Activated CD4-positive, alpha-beta T cell treated with anti-CD3 and anti-CD28 coated beads for 1 hour (primary cell): ENCODE measurements at regions not wholly inside any gene's neighbourhood (a gene's known extent, or its start where the extent isn't known, plus 50 kb on each side); places are given as distances from the start of the nearest gene placed in this dataset.

Experiments
- DNase-seq: peaks from one replicate; pipeline ENCODE4 v3.0.0-alpha.2; 2020

GRCh38 chr15:69629631-69630161 lies 177.1 kb downstream of the RPLP1 start:
- no peak for DNase-seq

DNA sequence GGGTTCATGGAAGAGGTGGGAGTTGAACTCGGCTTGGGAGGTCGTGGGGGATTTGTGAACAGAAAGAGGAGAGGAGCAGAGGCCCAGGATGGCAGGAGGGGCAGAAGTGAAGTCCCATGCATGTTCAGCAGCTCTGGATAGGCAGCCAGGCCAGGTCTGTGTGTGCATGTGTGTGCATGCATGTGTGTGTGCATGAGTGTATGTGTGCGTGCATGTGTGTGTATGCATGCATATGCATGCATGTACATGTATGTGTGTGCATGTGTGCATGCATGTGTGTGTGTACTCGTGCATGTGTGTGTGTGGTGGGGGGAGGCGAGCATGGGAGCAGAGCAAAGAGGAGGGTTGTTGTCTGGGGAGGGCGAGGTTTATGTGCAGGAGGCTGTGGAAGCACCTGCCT lies 178.4 kb downstream of the RPLP1 start:
- DNase-seq = no peak

- no peak for DNase-seq
Measured at GRCh38 chr15:69631978-69632377, 179.4 kb downstream of the RPLP1 start.

GRCh38 chr15:69634860-69635259 lies 182.2 kb downstream of the RPLP1 start:
- no peak for DNase-seq

- no peak for DNase-seq
Measured at GRCh38 chr15:69636169-69636915, 183.7 kb downstream of the RPLP1 start.

DNA sequence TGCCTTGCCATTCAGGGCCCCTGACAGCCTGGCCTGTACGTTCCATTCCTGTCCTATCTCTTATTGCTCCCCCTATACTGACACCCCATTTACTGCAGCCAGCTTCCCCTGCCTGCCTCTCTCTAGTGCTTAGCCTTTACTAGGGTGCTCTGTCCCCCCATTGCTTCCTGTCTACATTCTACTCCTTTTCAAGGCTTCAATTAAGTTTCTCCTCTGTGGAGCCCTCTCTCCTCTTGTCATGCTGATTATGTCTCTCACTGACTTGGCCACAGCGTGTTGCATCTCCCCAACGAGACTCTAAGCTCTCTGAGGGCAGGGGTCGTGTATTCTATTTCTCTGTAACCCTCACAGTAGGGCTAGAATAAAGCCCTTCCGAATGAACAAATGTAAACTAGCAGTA lies 185.2 kb downstream of the RPLP1 start:
- no peak for DNase-seq

GRCh38 chr15:69643476-69643875 lies 190.9 kb downstream of the RPLP1 start:
- no peak for DNase-seq

GRCh38 chr15:69643971-69644370 lies 191.4 kb downstream of the RPLP1 start:
- no peak for DNase-seq

GRCh38 chr15:69644876-69645275 lies 192.3 kb downstream of the RPLP1 start:
- no peak for DNase-seq

DNA sequence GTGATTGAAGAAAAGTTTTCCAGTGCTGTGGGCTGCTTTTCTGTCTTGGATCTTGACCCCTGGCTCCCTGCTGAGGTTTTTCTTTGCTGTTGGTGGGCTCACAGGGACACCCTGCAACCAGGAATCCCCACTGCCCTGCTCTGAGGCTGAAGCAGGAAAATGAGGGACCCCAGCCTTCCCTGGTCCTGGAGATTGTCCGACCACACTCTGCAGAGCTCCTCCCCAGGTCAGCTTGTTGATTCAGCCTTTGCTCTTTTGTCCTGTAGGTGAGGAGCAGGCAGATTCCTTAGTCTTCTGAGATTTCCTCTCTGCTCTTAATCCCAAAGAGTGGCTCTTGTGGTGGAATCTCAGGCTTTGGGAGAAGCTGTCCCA lies 194.5 kb downstream of the RPLP1 start:
- no peak for DNase-seq

DNA sequence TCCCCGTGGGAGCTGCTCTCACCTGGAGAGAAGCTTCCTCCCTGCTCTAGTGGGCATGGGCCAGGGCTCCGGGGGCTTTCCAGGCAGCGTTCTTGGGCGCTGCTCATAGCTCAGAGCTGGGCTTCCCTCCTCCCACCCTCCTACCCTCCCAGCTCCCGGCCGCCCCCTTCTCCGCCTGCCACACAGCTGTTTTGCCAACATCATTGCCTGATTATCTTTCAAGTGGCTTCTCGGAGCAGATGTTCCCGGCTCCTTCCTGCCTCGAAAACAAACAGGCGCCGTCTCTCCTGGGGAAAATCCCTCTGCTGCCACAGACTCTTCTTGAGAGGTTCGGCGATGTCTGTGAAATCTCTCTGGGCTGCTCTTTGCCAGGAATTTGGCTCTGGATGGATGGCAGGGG lies 195.6 kb downstream of the RPLP1 start:
- DNase-seq = no peak

DNA sequence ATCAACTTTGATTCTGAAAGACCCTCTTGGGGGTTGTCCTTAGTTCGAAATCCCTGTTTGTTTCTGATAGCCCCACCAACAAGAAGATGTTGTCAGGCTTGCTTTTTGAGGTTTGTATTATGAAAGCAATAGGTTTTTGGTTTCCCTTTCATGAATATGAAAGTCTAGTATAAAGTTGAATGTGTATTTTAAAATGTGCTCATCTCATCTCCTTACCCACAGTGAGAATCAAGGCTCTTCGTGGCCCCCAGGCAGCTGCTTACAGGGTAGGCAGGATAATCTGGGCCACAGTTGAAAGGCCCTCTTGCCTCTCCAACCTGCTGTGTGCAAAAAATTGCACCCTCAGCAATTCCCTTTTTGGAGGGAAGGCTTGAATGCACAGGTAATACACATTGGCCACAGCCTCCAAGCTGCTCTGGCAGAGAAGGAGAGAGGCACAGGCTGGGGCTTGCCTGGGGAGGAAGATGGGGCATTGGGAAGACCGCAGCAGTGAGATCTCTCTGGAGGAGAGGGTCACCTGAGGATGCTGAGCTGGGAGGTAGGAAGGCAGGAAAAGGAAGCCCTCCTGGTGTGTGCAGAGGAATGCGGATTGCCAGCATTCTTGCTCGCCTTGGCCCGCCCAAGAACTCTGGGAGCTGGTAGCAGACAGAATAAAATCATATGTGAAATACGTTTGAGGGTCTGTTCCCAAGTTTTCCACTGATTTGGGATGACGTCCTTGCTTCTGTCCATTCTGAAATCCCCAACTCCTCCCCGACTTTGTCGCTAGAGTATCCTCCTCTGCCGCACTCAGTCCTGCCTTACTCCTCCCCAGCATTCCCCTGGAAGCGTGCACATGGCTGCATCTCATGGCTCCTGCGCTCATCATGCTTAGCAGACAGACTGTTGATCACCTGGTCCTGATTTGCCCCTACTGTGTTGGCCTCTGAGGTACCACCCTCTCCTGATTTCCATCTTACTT lies 196.4 kb downstream of the RPLP1 start:
- DNase-seq = no peak

DNA sequence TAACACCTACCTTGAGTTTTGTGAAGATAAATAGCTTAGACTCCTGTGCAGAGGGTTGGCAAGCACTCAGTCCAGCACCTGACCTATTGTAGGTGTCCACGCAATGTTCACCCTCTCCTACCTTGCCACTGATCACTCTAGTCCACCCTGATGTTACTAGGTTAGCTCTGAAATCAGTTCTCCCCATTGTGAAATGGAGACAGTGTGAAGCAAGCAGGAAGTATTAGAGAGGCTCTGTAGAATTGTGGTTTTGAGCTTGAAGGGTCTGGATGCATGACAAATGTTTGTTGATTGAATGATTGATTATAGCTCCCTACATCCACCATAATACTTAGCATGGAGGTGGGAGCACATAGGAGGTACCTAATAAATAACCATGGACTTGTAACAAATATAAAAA lies 199.7 kb downstream of the RPLP1 start:
- DNase-seq = no peak

DNA sequence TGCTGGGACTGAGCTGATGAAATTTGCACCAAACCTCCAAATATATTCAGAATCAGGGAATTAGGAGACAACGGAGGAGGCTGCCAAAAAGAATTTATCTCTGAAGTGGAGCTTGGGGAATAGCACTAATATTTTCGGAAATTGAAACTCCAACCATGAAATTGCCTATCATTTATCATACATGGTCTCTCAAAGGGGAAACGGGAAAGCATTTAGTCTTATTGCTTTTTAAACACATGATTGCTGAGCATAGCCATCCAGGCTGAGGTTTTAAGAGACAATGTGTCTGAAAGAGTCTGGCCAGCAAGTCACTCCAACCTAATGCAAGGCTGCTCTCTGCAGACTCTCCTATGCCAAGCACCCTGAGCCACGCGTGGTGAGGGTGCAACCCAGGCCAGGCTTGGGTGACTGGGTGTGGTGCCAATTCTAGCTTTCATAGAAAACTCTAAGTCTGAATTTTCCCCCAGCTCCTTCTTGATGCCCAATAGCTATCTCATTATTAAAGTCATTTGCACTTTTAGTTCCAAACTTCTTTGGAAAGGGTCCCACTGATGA lies 200.2 kb downstream of the RPLP1 start:
- no peak for DNase-seq

DNA sequence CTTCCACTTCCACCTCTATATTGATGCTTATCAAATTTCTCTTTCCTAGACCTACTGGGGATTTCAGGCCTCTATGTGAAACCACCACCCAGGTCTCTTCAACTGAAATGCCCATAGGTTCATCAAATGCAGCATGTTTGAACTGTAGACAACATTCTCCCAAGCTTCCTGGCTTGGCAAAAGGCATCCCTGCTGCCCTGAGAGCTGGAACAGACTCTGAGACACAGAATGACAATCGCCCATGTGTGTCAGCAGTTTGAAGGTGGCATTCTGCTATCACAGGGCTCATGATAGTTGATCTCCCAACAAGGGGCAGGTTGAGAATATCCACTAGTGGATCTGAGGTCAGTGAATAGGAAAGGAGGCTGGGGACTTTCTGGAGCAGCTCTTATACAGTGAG lies 200.7 kb downstream of the RPLP1 start:
- DNase-seq = no peak

GRCh38 chr15:69653846-69654245 lies 201.2 kb downstream of the RPLP1 start:
- no peak for DNase-seq

GRCh38 chr15:69656271-69657030 lies 203.8 kb downstream of the RPLP1 start:
- DNase-seq = no peak

DNA sequence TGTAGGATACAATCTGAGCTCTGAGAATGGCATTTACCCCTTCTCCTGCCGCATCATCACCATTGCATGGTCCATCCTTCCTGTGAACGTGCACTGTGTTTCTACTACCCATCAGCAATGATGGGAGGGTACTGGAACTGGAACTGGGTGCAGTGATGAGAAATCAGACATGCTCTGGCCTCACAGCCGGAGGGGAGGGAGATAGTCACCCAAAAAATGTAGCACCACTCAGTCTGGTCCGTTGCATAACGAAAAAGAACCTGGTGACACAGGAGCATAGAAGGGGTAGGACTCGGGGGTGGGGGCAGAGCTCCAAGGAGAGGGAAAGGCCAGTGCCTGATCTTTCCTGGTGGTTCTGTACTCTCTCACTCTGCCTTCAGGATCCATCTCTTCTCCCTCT lies 205.0 kb downstream of the RPLP1 start:
- no peak for DNase-seq

DNA sequence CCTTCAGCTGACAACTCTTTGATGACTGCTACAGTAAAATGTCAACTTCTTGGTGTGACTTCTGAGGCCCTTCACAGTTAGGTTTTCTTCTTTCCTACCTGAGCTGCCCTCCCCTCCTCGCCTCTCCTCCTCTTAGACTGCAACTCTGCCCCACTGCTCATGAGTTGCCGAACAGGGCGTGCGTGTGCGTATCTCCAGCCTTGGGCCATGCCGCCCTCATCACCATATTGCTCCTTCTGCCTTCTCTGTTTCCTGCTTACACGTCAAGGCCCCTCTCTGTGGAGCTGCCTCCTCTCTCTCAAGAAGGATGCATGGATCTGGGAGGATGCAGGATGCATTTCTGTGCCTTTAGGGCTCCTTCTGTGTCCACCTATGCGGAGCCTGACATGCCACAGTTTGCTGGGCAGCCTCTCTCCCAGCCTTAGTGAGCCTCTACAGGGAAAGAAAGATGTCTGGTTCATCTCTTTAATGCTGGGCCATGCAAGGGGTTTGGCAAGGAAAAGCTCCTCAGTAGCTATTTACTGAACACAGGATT lies 205.9 kb downstream of the RPLP1 start:
- no peak for DNase-seq

GRCh38 chr15:69659454-69660050 lies 206.9 kb downstream of the RPLP1 start:
- no peak for DNase-seq

DNA sequence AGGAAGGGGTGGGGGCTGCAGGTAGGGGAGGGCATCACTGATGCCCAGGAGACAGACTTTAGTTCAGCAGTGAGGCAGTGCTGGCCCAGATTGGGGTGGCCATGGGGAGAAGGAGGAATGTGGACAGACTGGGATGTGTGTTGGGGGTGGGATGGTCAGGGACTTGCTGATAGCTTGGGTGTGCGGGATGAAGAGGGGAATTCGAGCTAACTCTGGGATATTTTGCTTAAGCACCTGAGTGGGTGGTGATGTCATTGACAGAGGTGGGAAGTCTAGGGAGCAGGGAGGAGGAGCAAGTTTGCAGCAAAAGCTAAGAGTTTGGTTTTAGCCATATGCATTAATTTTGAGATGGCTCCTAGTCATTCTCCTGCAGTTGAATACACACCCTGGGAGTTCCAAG lies 207.5 kb downstream of the RPLP1 start:
- DNase-seq = no peak
